NCI-H69 (cell line): ENCODE measurements at regions not wholly inside any gene's neighbourhood (a gene's known extent, or its start where the extent isn't known, plus 50 kb on each side); places are given as distances from the start of the nearest gene placed in this dataset.

ENCODE experiments used
- DNase-seq: peaks from one replicate; lab custom pipeline; 2025; lab: John Stamatoyannopoulos, UW

DNA sequence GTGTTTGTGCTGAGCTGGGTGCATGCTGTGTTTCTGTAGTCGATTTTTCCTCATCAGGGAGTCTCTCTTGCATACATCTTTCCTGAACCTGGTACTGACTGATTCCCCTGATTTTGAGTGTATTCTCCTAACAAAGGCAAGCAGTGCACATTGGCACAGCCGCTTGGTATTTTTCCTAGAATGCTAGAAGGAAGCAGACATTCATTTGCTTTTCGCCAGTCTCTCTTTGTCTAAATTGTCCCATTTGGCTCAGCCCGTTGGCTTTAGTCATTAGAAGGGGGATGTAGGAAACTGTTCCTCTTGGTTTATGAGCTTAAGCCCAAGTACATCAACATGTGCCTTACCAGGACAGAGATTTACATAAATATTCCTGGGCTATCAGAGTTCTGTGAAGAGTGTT, 266.1 kb upstream of the TMTC4 start:
- DNase-seq: no peak

DNA sequence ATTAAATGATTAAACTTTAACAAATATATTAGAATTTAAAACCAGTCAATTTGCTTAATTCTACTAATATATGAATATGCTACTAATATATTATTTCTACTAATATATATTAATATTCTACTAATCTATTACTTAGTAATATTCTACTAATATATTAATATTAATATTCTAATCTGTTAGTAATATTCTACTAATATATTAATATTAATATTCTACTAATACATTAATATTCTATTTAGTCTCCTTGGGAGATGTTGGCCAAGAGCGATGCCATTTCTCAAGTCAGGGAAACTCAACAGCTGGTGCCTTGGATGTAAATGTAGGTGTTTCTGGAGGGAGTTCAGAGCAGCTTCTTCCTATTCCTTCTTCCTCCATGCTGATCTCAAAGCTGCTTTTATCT, 259.2 kb upstream of the TMTC4 start:
- no peak for DNase-seq

GRCh38 chr13:100922599-100922998, 248.0 kb upstream of the TMTC4 start:
- no peak for DNase-seq

DNA sequence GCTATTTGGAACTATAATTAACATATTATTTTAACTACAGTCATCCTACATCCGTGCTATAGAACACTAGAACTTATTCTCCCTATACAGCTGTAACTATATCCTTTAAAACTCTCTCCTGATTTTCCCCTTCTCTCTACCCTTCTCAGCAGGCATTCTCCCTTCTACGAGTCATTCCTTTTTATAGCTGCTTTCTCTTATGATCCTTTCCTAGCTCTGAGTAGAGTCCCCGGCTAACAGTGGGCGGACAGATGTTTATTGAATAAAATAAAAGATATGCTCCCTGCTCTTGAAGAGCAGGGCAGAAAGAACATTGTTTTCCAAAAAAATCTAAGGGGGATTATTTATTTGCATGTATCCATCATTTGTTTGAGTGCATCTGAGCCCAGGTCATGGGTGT, 246.5 kb upstream of the TMTC4 start:
- DNase-seq: no peak

- DNase-seq: no peak
These were observed 242.4 kb upstream of the TMTC4 start for GRCh38 chr13:100917011-100917410.

GRCh38 chr13:100913143-100913542, 238.5 kb upstream of the TMTC4 start:
- no peak for DNase-seq

DNA sequence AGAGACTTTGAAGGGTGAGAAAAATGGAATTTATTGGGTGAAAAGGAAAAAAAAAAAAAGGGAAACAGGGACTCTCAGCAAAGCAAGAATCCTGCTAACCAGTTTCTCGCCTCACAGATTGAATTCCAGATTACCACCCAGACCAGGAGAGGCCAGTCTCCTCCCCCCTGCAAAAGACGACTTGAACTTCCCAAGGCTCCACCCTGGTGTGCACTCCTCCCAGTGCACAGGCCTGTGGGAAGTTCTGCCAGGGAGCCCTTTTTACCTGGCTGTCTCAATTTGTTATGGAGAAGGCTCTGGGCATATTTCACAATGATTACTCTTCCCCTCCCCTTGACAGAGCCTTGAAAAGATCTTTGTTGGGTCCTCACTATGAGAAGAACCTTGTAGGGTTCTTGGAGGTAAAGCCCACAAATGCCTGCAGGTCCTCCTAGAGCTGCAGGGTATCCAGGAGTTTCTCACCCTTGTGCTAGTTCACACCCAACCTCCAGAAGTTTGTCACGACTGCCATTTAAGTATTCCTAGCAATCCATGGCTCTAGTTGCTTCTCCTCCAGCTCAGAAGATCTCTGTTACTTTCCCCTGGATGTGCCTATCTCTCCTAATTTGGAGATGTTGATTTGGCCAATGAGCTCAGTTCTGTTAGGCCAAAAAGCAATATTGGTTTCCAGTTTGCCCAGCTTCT, 229.8 kb upstream of the TMTC4 start:
- no peak for DNase-seq

GRCh38 chr13:100899720-100900316, 225.2 kb upstream of the TMTC4 start:
- no peak for DNase-seq

GRCh38 chr13:100898431-100898830, 223.8 kb upstream of the TMTC4 start:
- no peak for DNase-seq

DNA sequence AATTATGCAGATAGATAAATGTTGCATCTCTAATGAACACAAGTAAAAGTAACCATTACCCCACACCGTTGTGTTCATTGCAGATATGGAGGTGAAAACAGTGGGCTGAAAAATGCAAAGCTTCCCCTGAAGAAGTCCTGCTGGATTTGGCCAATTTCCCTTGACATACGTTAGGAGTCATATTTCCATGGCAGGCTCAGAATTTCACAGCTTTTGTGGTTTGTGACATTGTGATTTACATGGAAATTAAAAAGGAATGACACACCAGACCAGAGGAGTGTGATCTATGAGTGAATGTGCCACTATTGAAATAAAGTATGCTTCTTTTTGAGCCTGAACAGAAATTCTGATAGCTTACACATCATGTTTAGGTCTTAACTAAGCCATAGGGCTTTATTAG, 221.1 kb upstream of the TMTC4 start:
- DNase-seq: no peak

- DNase-seq: no peak
These were observed 218.4 kb upstream of the TMTC4 start for GRCh38 chr13:100892981-100893380.

- peak; percentile 2 for DNase-seq
These were observed 216.1 kb upstream of the TMTC4 start for GRCh38 chr13:100890645-100891044.

DNA sequence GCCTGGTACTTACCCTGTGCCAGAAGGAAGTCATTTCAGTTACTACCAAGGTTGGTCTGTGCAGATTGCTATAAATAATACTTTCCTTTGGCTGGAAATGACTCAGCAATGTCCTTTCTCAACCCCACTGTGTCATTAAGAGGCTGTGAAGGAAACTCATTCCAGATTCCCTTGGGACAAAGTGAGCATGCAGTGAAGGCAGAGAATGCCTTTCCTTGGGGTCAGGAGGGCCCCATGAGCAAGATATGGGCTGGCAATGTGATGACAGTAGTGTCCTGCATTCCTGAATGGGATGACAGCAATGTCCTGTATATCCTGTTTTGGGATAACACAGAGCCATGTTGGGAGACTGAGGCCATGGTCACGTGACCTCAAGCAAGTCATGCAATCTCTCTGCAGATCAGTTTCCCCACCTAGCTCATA, 213.1 kb upstream of the TMTC4 start:
- peak; percentile 5 for DNase-seq

GRCh38 chr13:100883453-100883852, 208.9 kb upstream of the TMTC4 start:
- DNase-seq: peak; percentile 2

DNA sequence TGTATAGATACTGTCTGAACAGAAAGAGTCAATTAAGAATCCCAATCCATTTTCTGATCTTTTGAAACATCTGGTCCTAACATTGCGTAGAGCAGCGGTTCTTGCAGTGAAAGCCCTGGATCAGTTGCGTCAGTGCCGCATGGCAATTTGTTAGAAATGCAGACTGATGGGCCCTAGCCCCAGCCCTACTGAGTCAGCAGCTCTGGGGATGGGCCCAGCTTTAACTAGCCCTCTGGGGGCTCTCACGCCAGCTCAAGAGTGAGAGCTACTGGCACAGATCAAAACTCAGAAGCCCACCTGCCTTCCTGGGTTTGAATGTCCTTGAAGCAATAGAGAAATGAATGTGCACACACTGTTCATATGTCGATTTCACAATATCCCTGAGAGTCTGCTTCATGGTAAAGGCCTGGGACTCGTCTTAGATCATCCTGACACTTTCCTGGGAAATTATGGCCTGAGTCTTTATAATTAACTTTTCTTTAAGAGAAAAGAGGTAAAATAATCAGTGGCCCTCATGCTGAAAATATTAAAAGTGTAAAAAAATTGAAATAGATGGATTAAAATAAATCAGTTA, 206.8 kb upstream of the TMTC4 start:
- no peak for DNase-seq

DNA sequence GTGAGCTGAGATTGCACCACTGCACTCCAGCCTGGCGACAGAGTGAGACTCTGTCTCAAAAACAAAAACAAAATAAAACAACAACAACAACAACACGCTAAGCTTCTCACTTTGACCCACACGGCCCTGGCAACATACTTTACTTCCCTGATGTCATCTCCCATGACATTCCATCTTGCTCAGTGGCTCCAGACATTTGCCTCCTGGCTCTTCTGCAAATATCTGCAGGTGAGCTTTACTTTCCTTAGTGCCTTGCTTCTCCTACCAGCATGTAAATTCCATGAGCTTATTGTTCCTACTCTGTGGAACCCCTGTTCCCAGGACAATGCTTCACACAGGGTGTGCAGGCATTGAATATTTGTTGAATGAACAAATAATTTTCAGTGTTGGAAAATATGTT, 205.6 kb upstream of the TMTC4 start:
- DNase-seq: no peak

GRCh38 chr13:100879255-100879654, 204.7 kb upstream of the TMTC4 start:
- DNase-seq: no peak

GRCh38 chr13:100876044-100876403, 201.4 kb upstream of the TMTC4 start:
- no peak for DNase-seq

DNA sequence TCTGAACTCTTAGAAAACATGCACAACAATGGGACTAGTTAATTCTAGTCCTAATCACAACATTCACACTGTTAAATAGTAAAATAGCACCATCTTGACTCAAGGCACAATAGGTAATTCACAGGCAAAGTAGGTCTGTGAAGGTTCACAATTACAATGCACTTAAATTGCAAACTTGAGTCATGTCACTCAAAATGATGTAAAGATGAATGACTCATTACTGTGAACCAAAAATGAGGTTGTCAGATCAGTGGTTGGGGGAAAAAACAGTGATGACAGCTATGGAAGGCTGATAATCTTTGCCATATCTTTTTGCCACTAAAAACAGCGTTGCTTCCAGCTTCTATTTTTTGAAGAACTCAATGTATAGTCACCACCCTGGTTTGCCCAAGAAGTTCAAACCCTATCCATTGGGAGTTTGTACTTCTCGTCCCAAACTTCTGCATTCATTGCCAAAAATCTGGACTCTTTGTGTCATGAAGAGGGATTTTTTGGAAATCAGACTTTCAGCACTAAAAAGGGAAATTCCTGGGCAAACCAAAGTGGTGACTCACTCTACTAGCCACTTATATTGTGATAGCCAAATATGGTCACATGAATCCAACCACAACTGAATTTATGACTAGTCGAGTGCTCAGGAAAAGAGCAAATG, 200.9 kb upstream of the TMTC4 start:
- DNase-seq: no peak

DNA sequence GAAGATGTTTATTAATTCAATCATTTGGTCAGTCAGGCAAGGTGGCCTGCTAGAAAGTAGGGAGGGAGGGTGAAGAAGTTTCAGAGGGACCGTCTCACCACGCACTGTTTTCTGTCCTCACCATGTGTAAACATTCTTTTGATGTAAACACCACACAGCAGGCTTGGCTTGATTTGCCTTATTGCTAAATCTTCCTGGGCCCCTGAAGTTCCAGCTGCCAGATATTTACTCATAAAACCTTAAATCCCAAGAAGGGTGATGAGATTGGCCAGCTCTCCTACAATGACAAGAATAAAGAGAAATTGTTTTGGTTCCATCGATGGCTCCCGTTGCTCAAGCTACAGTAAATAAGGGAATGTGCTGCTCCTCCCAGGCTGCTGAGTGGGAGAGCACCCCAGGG, 198.2 kb upstream of the TMTC4 start:
- no peak for DNase-seq

GRCh38 chr13:100870898-100871297, 196.3 kb upstream of the TMTC4 start:
- DNase-seq: no peak

- DNase-seq: no peak
These were observed 186.3 kb upstream of the TMTC4 start for GRCh38 chr13:100860866-100861265.

DNA sequence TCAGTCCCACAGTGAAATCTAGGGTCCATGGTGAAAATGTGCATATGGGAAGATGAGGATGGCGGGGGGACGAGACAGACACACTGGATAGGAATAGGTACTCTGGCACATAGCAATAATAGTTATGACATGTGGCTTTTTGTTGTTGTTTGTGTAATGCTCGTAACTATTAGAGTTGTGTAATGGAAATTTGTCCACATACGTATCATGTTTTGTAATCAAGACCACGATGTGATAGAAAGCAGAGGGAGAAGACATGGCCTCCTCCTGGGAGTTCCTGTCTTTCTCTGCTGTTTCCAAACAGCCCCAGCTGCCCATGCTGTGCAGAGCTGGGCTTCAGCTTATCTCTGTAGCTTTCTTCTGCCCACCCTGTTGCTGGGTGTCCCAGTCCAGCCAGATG, 185.3 kb upstream of the TMTC4 start:
- no peak for DNase-seq
